GM21529 (cell line): ENCODE measurements at regions not wholly inside any gene's neighbourhood (a gene's known extent, or its start where the extent isn't known, plus 50 kb on each side); places are given as distances from the start of the nearest gene placed in this dataset.
"Not testable (repeated sequence)": the region's sequence is repeated elsewhere in the genome, so short reads cannot be mapped to it uniquely, and the experiment has no call there.

Experiments used
- ATAC-seq: cut with Tn5 transposase; IDR thresholded peaks from one replicate; pipeline ENCODE4 v1.9.1; 2021; ENCODE audit not compliant: unreplicated experiment

DNA sequence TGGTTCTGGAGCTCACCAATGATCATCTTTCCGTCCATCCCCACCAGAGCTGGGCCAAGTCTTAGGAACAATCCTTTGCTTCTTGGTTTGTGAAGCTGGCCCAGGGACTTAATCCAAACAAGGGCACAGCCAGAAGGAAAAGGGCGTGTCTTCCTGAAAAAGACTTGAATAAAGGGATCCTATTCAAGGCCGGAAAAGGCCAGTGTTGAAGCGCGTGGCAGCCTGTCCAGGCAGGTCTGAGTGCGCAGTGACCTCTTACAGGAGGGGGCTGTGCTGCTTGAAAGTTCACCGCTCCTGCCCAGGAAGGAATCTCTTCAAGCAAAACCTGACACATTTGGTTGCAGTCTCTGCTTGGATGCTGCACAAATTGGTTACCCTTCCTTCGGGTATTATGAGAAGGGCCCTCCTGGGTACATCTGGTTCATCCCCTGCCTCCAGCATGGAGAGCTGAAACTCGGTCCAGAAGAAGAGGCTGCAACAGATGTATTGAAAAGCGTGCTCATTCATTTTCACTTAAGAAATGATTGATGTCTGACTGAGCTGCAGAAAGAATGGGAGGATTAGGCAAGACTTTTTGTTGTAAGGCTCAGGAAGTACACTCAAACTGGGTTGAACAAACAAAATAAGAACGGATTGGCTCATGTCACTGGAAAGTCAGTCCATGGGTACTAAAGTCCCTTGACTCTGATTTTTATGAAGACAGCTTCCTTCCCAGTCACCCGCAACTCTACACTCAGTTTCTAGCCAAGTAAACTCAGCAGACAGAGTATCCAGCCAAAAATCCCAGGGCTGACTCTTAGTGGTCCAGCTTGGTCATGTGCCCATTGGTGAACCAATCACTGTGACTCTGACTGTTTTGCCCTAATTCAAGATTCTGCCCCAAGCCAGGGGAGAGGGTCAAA lies 136.3 kb downstream of the TFAP2C start:
- no peak for ATAC-seq

DNA sequence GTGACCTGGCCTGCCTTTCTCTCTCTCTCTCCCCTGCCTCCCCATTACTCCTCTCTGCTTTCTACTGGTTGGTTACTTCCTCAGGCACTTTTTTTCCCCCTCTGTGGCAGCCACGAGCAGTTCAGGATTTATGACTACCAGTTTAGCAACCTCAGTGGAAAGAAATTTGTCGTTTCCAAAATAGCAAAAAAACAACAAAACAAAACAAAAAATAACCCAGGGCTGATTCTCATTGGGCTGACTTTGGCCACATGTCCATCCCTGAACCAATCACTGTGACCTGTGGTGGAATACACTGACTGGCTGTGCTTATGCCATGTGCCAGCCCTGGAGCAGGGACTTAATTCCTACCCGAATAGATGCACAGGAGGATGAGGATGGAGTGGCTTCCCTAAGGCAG lies 137.4 kb downstream of the TFAP2C start:
- no peak for ATAC-seq

DNA sequence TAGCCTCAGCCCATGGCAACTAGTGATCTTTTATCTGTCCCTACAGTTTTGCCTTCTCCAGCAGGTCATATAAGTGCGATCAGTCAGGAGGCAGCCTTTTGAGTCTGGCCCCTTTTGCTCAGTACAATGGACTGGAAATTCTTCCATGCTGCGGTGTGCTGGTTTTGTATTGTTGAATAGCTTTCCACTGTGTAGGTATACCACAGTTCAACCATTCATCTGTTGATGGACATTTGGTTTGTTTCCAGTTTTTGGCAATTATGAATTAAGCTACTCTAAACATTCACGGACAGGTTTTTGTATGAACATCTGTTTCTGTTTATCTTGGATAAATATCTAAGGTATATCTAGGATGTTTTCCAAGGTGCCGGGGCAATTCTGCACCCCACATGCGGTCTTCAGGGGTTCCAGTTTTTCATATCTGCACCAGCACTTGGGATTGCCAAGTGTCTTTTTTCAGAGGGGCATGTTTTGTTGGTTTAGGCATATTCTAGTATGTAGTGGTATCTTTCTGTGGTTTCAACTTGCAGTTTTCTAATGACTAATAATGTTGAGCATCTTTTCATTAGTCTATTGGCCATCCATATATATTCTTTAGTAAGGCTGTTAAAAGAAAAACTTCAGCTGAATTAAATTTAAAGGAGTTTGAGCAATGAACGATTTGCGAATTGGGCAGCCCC lies 141.0 kb downstream of the TFAP2C start:
- no peak for ATAC-seq

DNA sequence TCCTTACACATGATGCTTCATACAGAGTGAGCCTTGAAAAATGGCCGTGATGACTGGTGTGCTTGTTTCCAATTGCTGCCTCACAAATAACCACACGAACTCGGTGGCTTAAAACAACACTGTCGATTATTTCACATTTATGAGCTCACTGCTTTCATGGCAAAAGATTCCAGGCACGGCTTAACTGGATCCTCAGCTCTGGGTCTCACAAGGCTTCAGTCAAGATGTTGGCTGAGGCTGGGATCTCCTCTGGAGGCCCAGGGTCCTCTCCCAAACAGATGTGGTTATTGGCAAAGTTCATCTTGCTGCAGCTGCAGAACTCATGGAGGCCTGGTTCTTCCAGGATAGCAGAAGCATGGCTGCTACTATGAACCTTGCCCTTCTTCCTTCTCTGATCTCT lies 144.6 kb downstream of the TFAP2C start:
- ATAC-seq = no peak

DNA sequence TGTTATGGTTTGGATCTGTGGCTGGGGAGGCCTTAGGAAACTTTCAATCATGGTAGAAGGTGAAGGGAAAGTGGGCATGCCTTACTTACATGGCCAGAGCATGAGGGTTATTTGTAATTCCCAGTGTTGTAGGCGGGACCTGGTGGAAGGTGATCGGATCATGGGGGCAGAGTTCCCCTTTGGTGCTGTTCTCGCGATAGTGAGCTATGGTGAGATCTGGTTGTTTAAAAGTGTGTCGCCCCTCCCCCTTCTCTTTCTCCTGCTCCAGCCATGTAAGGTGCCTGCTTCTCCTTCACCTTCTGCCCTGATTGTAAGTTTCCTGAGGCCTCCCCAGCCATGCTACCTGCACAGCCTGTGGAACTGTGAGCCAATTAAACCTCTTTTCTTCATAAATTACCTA lies 145.8 kb downstream of the TFAP2C start:
- no peak for ATAC-seq

DNA sequence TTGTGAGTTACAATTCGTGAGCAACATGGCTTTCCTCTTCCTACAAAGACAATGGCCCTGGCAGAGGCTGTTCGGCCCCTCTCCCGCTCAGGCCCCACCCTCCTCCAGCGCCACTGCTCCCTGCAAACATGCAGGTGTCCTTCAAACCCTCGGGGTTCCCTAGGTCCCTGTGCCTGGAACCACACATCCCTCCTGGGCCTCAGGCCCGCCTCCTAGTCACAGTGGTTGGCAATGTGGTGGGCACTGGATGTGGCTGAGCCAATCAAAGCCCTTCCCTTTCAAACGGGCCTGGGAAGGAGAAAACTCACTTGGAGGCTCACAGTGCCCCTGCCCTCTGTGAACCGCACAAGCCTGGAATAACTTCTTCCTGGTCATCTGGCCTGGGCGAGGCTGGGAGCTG lies 147.2 kb downstream of the TFAP2C start:
- no peak for ATAC-seq

DNA sequence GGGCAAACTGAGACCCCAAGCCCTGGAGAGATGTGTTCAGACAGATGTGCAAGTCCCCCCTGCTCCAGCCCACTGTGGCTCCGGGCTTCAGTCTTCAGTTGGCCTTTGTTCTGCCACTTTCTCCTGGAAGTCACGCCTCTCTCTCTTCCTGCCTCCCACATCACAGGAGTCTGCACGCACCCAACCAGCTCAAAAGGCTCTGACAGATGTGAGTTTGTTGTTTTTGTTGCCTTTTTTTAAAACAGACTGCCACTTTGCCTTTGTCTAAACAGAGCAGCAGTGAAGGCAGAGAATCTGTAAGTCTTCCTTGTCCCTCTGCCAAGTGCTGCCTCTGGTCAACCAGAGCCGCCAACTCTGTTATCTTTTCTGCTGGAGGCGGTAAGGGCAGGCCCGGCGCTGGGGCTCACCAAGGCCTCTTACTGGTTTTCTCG lies 149.7 kb downstream of the TFAP2C start:
- ATAC-seq = no peak

DNA sequence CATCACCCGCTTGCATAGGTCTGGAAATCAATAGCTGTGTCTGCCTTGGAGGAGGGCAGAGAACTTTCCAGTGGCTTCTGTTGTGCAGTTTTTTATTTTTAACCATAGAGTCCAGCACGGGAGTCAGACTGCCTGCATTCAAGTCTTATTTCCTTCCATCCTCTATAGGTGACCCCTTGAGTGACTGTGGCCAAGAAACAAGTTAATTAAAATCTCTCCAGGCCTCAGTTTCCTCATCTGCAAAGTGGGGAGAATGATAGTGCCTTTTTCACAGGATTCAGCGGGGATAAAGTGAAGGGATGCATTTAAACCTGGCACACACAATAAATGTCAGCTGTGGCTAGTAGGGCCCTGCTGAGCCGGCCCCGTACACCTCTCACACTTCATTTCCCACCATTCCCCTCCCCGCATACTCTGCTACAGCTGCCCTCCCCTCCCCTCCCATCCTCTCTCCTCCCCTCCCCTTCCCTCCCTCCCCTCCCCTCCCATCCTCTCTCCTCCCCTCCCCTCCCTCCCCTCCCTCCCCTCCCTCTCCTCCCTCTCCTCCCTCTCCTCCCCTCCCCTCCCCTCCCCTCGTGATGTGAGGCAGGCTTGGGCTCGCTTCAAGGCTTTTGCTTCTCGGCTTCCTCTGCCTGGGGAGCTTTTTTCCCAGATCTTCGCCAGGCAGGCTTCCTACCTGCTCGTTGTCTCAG lies 150.5 kb downstream of the TFAP2C start:
- no peak for ATAC-seq

DNA sequence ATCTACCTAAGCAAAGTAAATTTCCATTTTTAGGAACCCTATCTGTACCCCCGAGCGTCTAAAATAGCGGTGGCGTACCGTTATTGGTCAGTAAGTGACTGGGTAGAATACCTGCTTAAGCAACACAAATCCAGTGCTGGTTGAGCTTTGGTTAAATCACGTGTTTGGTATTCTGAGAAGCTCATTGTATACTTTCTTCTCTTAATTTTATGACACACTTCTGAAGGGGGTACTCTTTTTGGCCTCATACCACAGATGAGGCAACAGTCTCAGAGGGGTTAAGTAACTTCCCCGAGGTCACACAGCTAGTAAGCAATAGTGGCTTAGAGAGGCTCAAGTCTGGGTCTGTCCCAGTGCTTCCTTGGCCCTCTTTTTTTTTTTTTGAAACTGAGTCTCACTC lies 151.2 kb downstream of the TFAP2C start:
- no peak for ATAC-seq

DNA sequence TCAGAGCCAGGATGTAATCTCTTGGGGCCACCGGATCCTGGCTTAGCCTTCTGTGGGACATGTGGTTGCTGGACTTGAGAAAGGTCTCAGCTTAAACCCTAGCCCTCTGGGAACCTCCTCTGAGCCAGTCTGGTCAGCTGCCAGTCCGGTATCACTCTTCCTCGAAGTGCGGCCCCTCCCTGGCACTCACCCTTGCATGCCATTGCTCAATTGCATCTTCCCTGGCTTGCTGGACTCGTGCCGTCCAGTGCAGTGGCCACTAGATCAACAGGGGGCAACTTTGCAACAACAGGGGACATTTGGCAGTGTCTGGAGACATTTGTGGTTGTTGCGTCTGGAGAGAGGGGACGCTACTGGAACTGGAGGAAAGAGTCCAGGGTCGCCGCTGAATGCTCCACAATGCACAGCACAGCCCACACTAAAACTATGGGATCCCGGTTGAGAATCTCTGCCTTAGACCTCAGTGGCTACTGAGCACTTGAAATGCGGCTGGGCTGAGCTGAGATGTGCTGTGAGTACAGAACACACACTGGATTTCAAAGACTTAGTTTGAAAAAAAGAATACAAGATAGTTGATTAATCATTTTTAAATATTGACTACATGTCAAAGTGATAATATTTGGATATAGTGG lies 152.1 kb downstream of the TFAP2C start:
- ATAC-seq = no peak

DNA sequence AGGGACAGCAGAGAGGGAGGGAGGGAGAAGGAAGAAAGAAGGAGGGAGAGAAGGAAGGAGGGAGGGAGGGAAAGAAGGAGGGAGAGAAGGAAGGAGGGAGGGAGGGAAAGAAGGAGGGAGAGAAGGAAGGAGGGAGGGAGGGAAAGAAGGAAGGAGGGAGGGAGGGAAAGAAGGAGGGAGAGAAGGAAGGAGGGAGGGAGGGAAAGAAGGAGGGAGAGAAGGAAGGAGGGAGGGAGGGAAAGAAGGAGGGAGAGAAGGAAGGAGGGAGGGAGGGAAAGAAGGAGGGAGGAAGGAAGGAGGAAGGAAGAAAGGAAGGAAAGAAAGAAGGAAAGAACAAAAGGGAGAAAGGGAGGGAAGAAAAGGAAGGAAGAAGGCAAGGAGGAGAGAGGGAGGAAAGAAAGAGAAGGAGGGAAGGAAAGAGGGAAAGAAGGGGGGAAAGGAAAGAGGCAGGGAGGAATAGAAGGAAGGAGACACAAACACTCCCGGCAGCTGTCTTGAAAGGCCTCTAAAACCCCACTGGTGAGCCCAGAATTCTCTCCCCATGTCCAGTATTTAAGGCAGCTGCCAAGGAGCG lies 153.0 kb downstream of the TFAP2C start:
- not testable (repeated sequence) for ATAC-seq

DNA sequence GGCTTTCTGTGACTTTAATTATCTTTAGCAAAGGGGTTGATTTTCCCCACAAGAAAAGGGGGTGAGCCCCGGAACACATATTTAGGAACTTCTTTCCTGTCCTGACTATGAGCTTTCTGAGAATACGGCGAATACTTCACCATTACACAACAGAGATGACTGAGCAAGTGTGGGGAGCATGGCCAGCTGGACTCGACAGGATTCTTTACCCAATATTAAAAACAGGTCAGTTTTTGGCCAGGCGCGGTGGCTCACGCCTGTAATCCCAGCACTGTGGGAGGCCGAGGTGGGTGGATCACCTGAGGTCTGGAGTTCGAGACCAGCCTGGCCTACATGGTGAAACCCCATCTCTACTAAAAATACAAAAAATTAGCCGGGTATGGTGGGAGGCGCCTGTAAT lies 153.7 kb downstream of the TFAP2C start:
- not testable (repeated sequence) for ATAC-seq

DNA sequence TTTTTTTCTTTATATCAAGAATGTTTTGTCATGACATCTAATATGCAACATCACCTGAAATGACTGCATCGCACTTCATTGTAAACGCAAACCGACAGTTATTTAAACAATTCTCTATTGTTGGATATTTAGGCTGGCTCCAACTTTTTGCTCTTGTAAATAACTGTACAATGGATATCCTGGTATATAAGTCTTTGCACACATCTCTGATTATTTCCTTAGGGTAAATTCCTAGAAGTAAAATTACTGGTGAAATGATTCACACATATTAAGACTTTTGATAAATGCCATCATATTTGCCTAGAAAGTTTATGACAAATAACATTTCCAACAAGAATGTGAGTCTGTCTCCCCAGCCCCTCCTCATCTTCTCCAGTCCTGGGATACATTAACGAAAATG lies 154.7 kb downstream of the TFAP2C start:
- no peak for ATAC-seq

DNA sequence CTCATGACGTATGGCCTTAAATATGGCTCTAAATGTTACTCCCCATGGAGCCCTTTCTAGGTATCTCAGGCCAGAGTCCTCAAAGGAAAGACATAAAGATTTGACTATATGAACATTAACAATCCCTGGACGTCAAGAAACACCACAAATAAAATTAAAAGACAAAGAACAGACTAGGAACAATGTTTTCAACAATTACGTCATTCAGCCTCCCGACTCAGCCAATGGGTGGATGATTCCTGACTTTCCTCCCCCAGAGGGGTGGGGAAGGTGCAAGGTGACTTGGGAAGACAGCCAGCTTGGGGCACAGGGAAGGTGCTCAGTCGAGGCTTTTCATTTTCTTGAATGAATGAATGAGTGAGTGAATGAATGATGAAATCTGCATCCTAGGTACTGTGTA lies 157.4 kb downstream of the TFAP2C start:
- no peak for ATAC-seq

DNA sequence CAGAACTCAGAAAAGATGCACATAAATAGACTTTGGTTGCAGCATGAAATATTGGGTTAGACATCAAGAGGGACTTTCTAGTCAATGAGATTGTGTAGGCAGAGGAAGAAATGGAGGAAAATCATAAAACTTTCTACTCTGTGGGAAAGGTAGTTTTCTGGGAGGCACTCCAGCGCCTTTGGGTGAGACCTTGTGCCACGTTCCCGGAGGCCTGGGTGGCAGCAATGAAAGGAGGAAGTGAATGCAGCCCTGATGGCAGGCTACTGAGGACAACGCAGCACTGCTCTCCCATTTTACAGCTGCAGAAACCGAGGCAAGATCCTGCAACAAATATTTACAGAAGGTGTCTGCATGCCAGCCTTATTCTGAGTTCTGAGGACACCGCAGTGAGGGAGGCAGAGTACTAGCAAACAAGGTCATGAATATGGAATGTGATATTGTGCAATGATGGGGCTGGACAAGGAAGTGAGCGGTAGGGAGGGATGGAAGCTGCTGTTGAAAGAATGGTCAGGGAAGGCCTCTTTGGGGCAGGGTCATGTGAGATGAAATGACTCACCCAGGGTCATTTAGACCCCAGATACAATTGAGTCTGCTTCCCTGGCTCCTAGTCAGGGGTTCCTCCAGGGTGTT lies 159.1 kb downstream of the TFAP2C start:
- no peak for ATAC-seq

DNA sequence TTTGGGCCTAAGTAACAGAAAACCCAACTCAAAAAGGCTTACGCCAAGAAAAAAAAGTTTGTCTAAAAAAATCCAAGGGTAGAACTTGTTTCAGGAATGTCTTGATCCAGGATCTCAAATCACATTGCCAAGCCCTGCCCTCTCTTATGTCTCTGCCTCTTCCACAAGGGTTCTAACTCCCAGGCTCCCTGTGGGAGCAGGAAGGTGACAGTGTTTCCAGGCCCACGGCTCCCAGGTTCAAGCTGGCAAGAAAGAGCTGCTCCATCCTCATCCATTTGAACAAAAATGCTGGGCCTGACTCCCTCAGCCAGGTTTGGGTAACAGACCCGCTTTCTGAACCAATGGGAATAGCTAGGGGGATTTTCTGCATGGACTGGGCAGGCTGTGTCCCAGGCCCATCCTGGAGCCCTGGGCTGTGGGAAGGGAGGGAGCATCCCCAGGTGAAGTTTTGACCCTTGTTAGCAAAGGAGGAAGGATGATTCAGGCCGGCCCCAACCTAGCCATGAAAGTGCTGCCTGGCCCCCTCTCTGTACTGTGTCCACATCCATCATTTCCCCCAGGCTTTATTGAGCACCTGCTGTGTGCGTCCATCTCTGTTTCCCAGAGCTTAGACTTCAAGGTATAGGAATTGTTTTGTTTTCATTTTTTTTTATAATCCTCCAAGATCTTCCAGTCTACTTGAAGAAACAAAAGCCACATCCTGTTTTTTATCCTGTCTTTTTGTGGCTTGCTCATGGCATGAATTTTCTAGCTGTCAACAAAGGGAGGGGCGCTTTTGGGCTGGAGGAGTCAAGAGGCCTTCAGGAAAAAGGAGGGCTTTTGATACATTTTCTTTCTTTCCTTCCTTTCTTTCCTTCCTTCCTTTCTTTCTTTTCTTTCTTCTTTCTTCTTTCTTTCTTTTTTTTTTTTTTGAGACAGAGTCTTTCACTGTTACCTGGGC lies 159.8 kb downstream of the TFAP2C start:
- no peak for ATAC-seq

DNA sequence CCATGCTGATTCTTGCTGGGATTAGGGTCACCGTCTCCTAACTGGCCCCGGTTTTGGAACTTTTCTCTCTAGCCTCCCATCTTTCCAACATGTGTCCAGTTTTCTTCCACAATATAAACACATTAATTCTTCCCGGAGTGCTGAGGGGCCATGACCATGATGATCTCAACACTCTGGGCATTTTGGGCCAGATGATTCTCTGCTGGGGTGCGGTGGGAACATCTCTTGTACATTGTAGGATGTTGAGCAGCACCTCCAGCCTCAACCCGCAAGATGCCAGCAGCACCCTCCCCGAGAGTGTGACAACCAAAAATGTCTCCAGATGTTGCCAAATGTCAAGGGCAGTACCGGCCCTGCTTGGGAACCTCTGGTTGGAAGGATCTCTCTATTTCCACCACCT lies 164.8 kb downstream of the TFAP2C start:
- no peak for ATAC-seq

DNA sequence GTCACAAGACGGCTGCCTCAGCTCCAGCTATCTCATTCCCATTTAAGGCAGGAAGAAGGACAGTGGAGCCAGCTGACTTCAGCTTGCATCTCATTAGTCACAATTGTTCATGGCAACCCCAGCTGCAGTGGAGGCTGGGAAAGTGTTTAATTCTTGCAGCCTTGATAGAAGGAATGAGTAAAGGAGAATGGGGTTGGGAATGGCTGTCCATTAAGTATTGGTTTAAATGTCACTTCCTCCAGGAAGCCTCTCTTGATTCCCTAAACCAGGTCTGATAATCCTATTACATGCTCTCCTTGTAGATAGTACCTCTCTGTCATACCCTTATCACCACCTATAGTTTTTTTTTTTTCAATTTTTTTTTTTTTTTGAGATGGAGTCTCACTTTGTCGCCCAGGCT lies 166.4 kb downstream of the TFAP2C start:
- ATAC-seq = no peak

DNA sequence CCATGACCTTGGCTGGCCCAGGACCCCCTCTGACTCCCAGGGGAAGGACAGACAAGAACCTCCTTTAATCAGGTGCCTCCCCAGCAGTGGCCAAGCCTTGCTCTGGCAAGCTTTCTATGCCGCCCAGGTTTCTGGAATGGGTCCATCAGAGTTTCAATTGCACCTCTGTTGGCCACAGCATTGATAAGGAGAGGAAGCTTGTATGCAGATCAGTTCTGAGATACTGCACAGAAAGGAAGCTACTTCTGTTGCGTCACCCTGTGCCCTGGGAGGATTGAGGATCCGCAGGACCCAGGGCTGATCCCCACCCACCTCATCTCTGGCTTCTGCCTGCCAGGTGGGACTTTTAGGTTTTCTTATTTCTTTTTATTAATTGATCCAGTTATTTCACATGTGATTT lies 167.2 kb downstream of the TFAP2C start:
- no peak for ATAC-seq
